CD14-positive monocyte (primary cell): ENCODE measurements at regions not wholly inside any gene's neighbourhood (a gene's known extent, or its start where the extent isn't known, plus 50 kb on each side); places are given as distances from the start of the nearest gene placed in this dataset.

ENCODE experiments used
- DNase-seq, 3 donors: peaks; one replicate each; pipeline ENCODE4 v3.0.0-alpha.2; 2011 to 2022
- H2AFZ ChIP-seq: 2 replicates; pipeline ENCODE4 v1.6.0; 2012; ENCODE audit warnings: mild to moderate bottlenecking, low read depth, low read length, inconsistent platforms; ENCODE audit not compliant: insufficient read depth, poor library complexity, severe bottlenecking
- H3K27ac ChIP-seq, 2 donors: 1 replicate in 1 of 2; 2 replicates in 1 of 2; pipeline ENCODE4 v1.5.1; 2012 to 2013; ENCODE audit warnings: low read length in 2 of 2, control low read depth in 1 of 2, inconsistent platforms in 1 of 2, low read depth in 1 of 2, mild to moderate bottlenecking in 1 of 2
- H3K27me3 ChIP-seq, 2 donors: one replicate each; pipeline versions ENCODE4 v1.6.0 to v1.6.1; 2011 to 2013; ENCODE audit warnings: low read length in 2 of 2; ENCODE audit not compliant: control insufficient read depth in 2 of 2, insufficient read depth in 2 of 2
- H3K36me3 ChIP-seq, 2 donors: replicated peaks in 1 of 2; 1 replicate in 1 of 2; 2 replicates in 1 of 2; pipeline versions ENCODE4 v1.5.1 to v1.6.1; 2012 to 2013; ENCODE audit warnings: low read length in 2 of 2, control low read depth in 1 of 2, inconsistent platforms in 1 of 2, mild to moderate bottlenecking in 1 of 2; ENCODE audit not compliant: insufficient read depth in 2 of 2, control insufficient read depth in 1 of 2
- H3K4me1 ChIP-seq, 2 donors: 1 replicate in 1 of 2; 2 replicates in 1 of 2; pipeline versions ENCODE4 v1.5.1 to v1.6.1; 2012 to 2013; ENCODE audit warnings: low read length in 2 of 2, control low read depth in 1 of 2, inconsistent platforms in 1 of 2, mild to moderate bottlenecking in 1 of 2, moderate library complexity in 1 of 2; ENCODE audit not compliant: insufficient read depth in 2 of 2, control insufficient read depth in 1 of 2
- H3K4me2 ChIP-seq: replicated peaks from 2 replicates; pipeline ENCODE3; 2012; ENCODE audit warnings: low read length, moderate library complexity, mild to moderate bottlenecking; ENCODE audit not compliant: poor library complexity, severe bottlenecking; ENCODE audit errors: extremely low read depth
- H3K4me3 ChIP-seq, 3 experiments: fragments of 200-600 bp in 1 of 3; sonication (generic) in 1 of 3; replicated peaks in 1 of 3; 1 replicate in 2 of 3; 2 replicates in 1 of 3; pipeline ENCODE4 v1.5.1; 2011 to 2013; ENCODE audit warnings: low read length in 3 of 3, mild to moderate bottlenecking in 3 of 3, control low read depth in 2 of 3, low read depth in 2 of 3, inconsistent platforms in 1 of 3, moderate library complexity in 1 of 3
- H3K79me2 ChIP-seq: 2 replicates; pipeline ENCODE4 v1.6.0; 2012; ENCODE audit warnings: mild to moderate bottlenecking, control low read depth, inconsistent platforms, low read length, moderate library complexity; ENCODE audit not compliant: insufficient read depth
- H3K9ac ChIP-seq: 2 replicates; pipeline ENCODE4 v1.6.0; 2017; ENCODE audit warnings: low read length, mild to moderate bottlenecking; ENCODE audit not compliant: insufficient read depth, poor library complexity, severe bottlenecking
- H3K9me3 ChIP-seq, 2 donors: replicated peaks in 1 of 2; 1 replicate in 1 of 2; 2 replicates in 1 of 2; pipeline versions ENCODE4 v1.5.1 to v1.6.1; 2012 to 2013; ENCODE audit warnings: low read length in 2 of 2, control low read depth in 1 of 2; ENCODE audit not compliant: control insufficient read depth in 1 of 2, insufficient read depth in 1 of 2
- H4K20me1 ChIP-seq: 2 replicates; pipeline ENCODE4 v1.6.0; 2012; ENCODE audit warnings: mild to moderate bottlenecking, low read length, control low read depth, moderate library complexity; ENCODE audit not compliant: insufficient read depth
- H3K27ac Mint-ChIP-seq, 7 donors: one replicate each; pipeline ENCODE4 v1.8.0; 2020; ENCODE audit warnings: mild to moderate bottlenecking in 7 of 7, mixed read lengths in 7 of 7, moderate library complexity in 6 of 7, inconsistent platforms in 2 of 7
- H3K27me3 Mint-ChIP-seq, 3 donors: one replicate each; pipeline ENCODE4 v1.8.0; 2021 to 2022; ENCODE audit warnings: low read depth in 3 of 3, mild to moderate bottlenecking in 3 of 3, mixed read lengths in 3 of 3, moderate library complexity in 3 of 3, inconsistent platforms in 1 of 3
- H3K36me3 Mint-ChIP-seq, 2 donors: one replicate each; pipeline ENCODE4 v1.8.0; 2020; ENCODE audit warnings: mixed read lengths in 2 of 2, inconsistent platforms in 1 of 2, mild to moderate bottlenecking in 1 of 2
- H3K4me1 Mint-ChIP-seq: one replicate; pipeline ENCODE4 v1.8.0; 2020; ENCODE audit warnings: mild to moderate bottlenecking, mixed read lengths
- H3K4me3 Mint-ChIP-seq, 2 donors: one replicate each; pipeline ENCODE4 v1.8.0; 2020; ENCODE audit warnings: mild to moderate bottlenecking in 2 of 2, mixed read lengths in 2 of 2, moderate library complexity in 1 of 2
- H3K9me3 Mint-ChIP-seq, 7 donors: one replicate each; pipeline ENCODE4 v1.8.0; 2020 to 2022; ENCODE audit warnings: mixed read lengths in 7 of 7, mild to moderate bottlenecking in 6 of 7, moderate library complexity in 6 of 7, inconsistent platforms in 2 of 7
- CTCF ChIP-seq: fragments of 200-600 bp; IDR thresholded peaks from one replicate; pipeline ENCODE4 v1.8.0; 2022; ENCODE audit warnings: antibody characterized with exemption, mild to moderate bottlenecking
- WGBS: methylation state at CpG from one replicate; pipeline ENCODE4 v1.1.5; 2013; ENCODE audit warnings: missing lambda C conversion rate; ENCODE audit not compliant: insufficient coverage; 5-methylcytosine and 5-hydroxymethylcytosine counted together
- intact Hi-C, 2 donors: fragments of 100-400 bp; cut with micrococcal nuclease; formaldehyde crosslinking; loops; one replicate each; pipeline versions ENCODE4 v1.15.0 to v1.15.1; 2023

- no peak for TF ChIP-seq CTCF
- Mint-ChIP-seq H3K36me3 (no peaks in the 10 kb centered on the region), H3K9me3 (no peaks in the 10 kb centered on the region), H3K27me3 (peaks cover 4 to 8% (median 6%) of the 10 kb centered on the region in 3 donors), H3K4me3 (no peak overlapping the region), H3K27ac (no peak overlapping the region), H3K4me1 (no peaks in the 10 kb centered on the region)
- no peaks in the 10 kb centered on the region for H3K4me1 ChIP-seq
- no peak overlapping the region for H3K9ac ChIP-seq
- H3K36me3 ChIP-seq, result no peaks in the 10 kb centered on the region
- no peaks in the 10 kb centered on the region for H3K79me2 ChIP-seq
- no peak overlapping the region for H3K4me2 ChIP-seq
- intact Hi-C loops, result no loop called here
- no peak overlapping the region for H2AFZ ChIP-seq
- H3K27me3 ChIP-seq, result no peaks in the 10 kb centered on the region
- no peak overlapping the region for H3K27ac ChIP-seq
- no peak for DNase-seq
- no peak overlapping the region for H3K4me3 ChIP-seq
- H4K20me1 ChIP-seq, result no peaks in the 10 kb centered on the region
- no peaks in the 10 kb centered on the region for H3K9me3 ChIP-seq
Observed at GRCh38 chr10:78460204-78460603, 426.5 kb downstream of the RPS24 start.

- Histone ChIP-seq H3K79me2 (no peaks in the 10 kb centered on the region), H3K4me3 (no peak overlapping the region), H3K36me3 (no peaks in the 10 kb centered on the region), H3K27me3 (no peaks in the 10 kb centered on the region), H3K9ac (no peak overlapping the region), H4K20me1 (no peaks in the 10 kb centered on the region), H3K4me2 (no peak overlapping the region), H3K27ac (no peak overlapping the region), H3K9me3 (no peaks in the 10 kb centered on the region), H3K4me1 (no peaks in the 10 kb centered on the region), H2AFZ (no peak overlapping the region)
- no peak overlapping the region for H3K4me3 Mint-ChIP-seq
- no peaks in the 10 kb centered on the region for H3K9me3 Mint-ChIP-seq
- no peak for DNase-seq
- intact Hi-C loops, result no loop called here
- no peak overlapping the region for H3K27ac Mint-ChIP-seq
- H3K4me1 Mint-ChIP-seq, result no peaks in the 10 kb centered on the region
- no peak for TF ChIP-seq CTCF
- H3K36me3 Mint-ChIP-seq, result no peaks in the 10 kb centered on the region
- H3K27me3 Mint-ChIP-seq, result peaks cover 3 to 11% (median 4%) of the 10 kb centered on the region in 3 donors
- 81% methylated on average over 3 of the region's 4 CpGs for WGBS
Observed at GRCh38 chr10:78461333-78461732, 427.7 kb downstream of the RPS24 start.
